ENCODE measurements at regions not wholly inside any gene's neighbourhood (a gene's known extent, or its start where the extent isn't known, plus 50 kb on each side); places are given as distances from the start of the nearest gene placed in this dataset.

DNA sequence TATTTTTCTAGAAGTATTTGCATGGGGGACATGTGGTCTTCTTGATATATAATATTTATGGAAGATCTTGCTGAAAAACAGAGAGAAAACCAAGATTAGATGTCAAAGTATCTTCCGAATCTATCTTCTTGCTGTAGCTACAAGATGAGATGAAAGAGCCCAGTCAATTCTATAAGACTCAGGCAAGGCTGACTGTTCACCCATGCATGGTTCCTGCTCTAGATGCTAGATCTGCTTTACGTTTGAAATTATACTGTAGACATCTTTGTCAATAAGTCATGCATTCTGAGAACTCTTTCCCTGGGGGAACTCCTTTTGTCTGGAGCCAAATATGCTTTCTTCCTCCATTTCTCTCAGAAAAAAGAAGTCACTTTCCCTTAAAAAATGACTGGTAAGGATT, 1292.0 kb downstream of the XPNPEP1 start:
- TF ChIP-seq KDM5A (IDR thresholded peaks at IDR 0.05): no peak
- TF ChIP-seq, protein P1, sequence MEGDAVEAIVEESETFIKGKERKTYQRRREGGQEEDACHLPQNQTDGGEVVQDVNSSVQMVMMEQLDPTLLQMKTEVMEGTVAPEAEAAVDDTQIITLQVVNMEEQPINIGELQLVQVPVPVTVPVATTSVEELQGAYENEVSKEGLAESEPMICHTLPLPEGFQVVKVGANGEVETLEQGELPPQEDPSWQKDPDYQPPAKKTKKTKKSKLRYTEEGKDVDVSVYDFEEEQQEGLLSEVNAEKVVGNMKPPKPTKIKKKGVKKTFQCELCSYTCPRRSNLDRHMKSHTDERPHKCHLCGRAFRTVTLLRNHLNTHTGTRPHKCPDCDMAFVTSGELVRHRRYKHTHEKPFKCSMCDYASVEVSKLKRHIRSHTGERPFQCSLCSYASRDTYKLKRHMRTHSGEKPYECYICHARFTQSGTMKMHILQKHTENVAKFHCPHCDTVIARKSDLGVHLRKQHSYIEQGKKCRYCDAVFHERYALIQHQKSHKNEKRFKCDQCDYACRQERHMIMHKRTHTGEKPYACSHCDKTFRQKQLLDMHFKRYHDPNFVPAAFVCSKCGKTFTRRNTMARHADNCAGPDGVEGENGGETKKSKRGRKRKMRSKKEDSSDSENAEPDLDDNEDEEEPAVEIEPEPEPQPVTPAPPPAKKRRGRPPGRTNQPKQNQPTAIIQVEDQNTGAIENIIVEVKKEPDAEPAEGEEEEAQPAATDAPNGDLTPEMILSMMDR (IDR thresholded peaks at IDR 0.05): no peak
- TF ChIP-seq, protein P2, sequence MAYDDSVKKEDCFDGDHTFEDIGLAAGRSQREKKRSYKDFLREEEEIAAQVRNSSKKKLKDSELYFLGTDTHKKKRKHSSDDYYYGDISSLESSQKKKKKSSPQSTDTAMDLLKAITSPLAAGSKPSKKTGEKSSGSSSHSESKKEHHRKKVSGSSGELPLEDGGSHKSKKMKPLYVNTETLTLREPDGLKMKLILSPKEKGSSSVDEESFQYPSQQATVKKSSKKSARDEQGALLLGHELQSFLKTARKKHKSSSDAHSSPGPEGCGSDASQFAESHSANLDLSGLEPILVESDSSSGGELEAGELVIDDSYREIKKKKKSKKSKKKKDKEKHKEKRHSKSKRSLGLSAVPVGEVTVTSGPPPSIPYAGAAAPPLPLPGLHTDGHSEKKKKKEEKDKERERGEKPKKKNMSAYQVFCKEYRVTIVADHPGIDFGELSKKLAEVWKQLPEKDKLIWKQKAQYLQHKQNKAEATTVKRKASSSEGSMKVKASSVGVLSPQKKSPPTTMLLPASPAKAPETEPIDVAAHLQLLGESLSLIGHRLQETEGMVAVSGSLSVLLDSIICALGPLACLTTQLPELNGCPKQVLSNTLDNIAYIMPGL (CRISPR knock-in tag; IDR thresholded peaks at IDR 0.05; ENCODE audit: borderline replicate concordance): no peak
